GM23248 (cell line): ENCODE measurements at regions not wholly inside any gene's neighbourhood (a gene's known extent, or its start where the extent isn't known, plus 50 kb on each side); places are given as distances from the start of the nearest gene placed in this dataset.

ENCODE experiments used
- DNase-seq: peaks from one replicate; pipeline ENCODE4 v3.0.0-alpha.2; 2015
- H2AFZ ChIP-seq: fragments of 200-600 bp; sonication (generic); 2 replicates; pipeline ENCODE4 v1.6.1; 2016; ENCODE audit warnings: antibody characterized with exemption
- H3F3A ChIP-seq: fragments of 200-600 bp; sonication (generic); 2 replicates; pipeline ENCODE4 v1.6.1; 2016; ENCODE audit warnings: mild to moderate bottlenecking, antibody characterized with exemption, mixed run types; ENCODE audit not compliant: insufficient read depth
- H3K27ac ChIP-seq: fragments of 200-600 bp; sonication (generic); 2 replicates; pipeline ENCODE4 v1.5.1; 2016; ENCODE audit warnings: mild to moderate bottlenecking
- H3K27me3 ChIP-seq: fragments of 200-600 bp; sonication (generic); replicated peaks from 2 replicates; pipeline ENCODE4 v1.6.1; 2016; ENCODE audit warnings: mild to moderate bottlenecking; ENCODE audit not compliant: insufficient read depth
- H3K36me3 ChIP-seq: fragments of 200-600 bp; sonication (generic); 2 replicates; pipeline ENCODE4 v1.6.1; 2016; ENCODE audit warnings: low read depth, mild to moderate bottlenecking
- H3K4me1 ChIP-seq: fragments of 200-600 bp; sonication (generic); 2 replicates; pipeline ENCODE4 v1.6.1; 2016; ENCODE audit warnings: mild to moderate bottlenecking; ENCODE audit not compliant: insufficient read depth
- H3K4me2 ChIP-seq: fragments of 200-600 bp; sonication (generic); one replicate; pipeline ENCODE4 v1.6.1; 2016; ENCODE audit warnings: mild to moderate bottlenecking; ENCODE audit not compliant: unreplicated experiment
- H3K4me3 ChIP-seq: fragments of 200-600 bp; sonication (generic); 2 replicates; pipeline ENCODE4 v1.5.1; 2016; ENCODE audit warnings: mild to moderate bottlenecking
- H3K79me2 ChIP-seq: fragments of 200-600 bp; sonication (generic); 2 replicates; pipeline ENCODE4 v1.6.1; 2016; ENCODE audit warnings: mild to moderate bottlenecking; ENCODE audit not compliant: insufficient read depth
- H3K9ac ChIP-seq: fragments of 200-600 bp; sonication (generic); 2 replicates; pipeline ENCODE4 v1.6.1; 2016; ENCODE audit warnings: mild to moderate bottlenecking
- H3K9me2 ChIP-seq: fragments of 200-600 bp; sonication (generic); 2 replicates; pipeline ENCODE4 v1.6.1; 2016; ENCODE audit warnings: mixed run types, mild to moderate bottlenecking, moderate library complexity; ENCODE audit not compliant: insufficient read depth
- H3K9me3 ChIP-seq: fragments of 200-600 bp; sonication (generic); one replicate; pipeline ENCODE4 v1.6.1; 2017; ENCODE audit warnings: low read depth
- H4K20me1 ChIP-seq: fragments of 200-600 bp; sonication (generic); 2 replicates; pipeline ENCODE4 v1.6.0; 2016; ENCODE audit not compliant: insufficient read depth
- EZH2 ChIP-seq: fragments of 200-600 bp; sonication (generic); IDR thresholded peaks from 2 replicates; pipeline ENCODE4 v1.6.1; 2018; ENCODE audit warnings: antibody characterized with exemption, mild to moderate bottlenecking; ENCODE audit not compliant: insufficient read depth, poor library complexity, severe bottlenecking
- EZH2phosphoT487 ChIP-seq: fragments of 200-600 bp; sonication (generic); IDR thresholded peaks from 2 replicates; pipeline ENCODE4 v1.6.1; 2018; ENCODE audit warnings: antibody characterized with exemption, moderate library complexity, mild to moderate bottlenecking, low read depth; ENCODE audit not compliant: insufficient read depth
- WGBS, 2 experiments: methylation state at CpG; one replicate each; pipeline ENCODE4 v1.1.6; 2015 to 2017; ENCODE audit warnings: low lambda C conversion rate in 2 of 2, low coverage in 1 of 2; ENCODE audit errors: missing lambda C conversion rate in 2 of 2; 5-methylcytosine and 5-hydroxymethylcytosine counted together
- in situ Hi-C: fragments of 300-500 bp; cut with MboI; formaldehyde crosslinking; loops from 2 replicates; pipeline ENCODE4 v1.15.0; 2020

GRCh38 chr5:74289238-74289637 is 351.3 kb downstream of the ENC1 start:
- Histone ChIP-seq H3K27ac (no peak overlapping the region), H3K4me3 (no peak overlapping the region), H3K9me3 (no peaks in the 10 kb centered on the region), H4K20me1 (no peaks in the 10 kb centered on the region), H3K79me2 (no peaks in the 10 kb centered on the region), H3K9ac (no peak overlapping the region), H3K9me2 (no peaks in the 10 kb centered on the region), H3K36me3 (no peaks in the 10 kb centered on the region), H2AFZ (no peak overlapping the region), H3K27me3 (peaks cover 16% of the 10 kb centered on the region), H3K4me2 (no peak overlapping the region), H3F3A (no peaks in the 10 kb centered on the region), H3K4me1 (no peaks in the 10 kb centered on the region; the same call in 1 of the 2 replicates)
- DNase-seq, result no peak
- TF ChIP-seq EZH2phosphoT487 (no peak), EZH2 (no peak)
- in situ Hi-C loops, result no loop called here
- 70 to 71% methylated on average over 4 of the region's 4 CpGs for WGBS, 2 experiments

GRCh38 chr5:74288448-74289108 is 351.9 kb downstream of the ENC1 start:
- Histone ChIP-seq H3F3A (no peaks in the 10 kb centered on the region), H3K9ac (no peak overlapping the region), H3K79me2 (no peaks in the 10 kb centered on the region), H2AFZ (no peak overlapping the region), H3K4me3 (no peak overlapping the region), H3K4me1 (no peaks in the 10 kb centered on the region; the same call in 1 of the 2 replicates), H4K20me1 (no peaks in the 10 kb centered on the region), H3K27me3 (peaks cover 16% of the 10 kb centered on the region), H3K9me2 (no peaks in the 10 kb centered on the region), H3K4me2 (no peak overlapping the region), H3K27ac (no peak overlapping the region), H3K9me3 (no peaks in the 10 kb centered on the region), H3K36me3 (no peaks in the 10 kb centered on the region)
- in situ Hi-C loops, result no loop called here
- no peak for TF ChIP-seq EZH2
- no peak for TF ChIP-seq EZH2phosphoT487
- 38 to 48% methylated on average over 3 of the region's 3 CpGs for WGBS, 2 experiments
- DNase-seq, result no peak

- in situ Hi-C loops, result no loop called here
- 73 to 74% methylated on average over 4 of the region's 4 CpGs for whole genome bisulfite sequencing, 2 experiments
Measured at GRCh38 chr5:74288038-74288437, 352.5 kb downstream of the ENC1 start.

GRCh38 chr5:74286734-74287695 is 353.5 kb downstream of the ENC1 start:
- no peak overlapping the region for H3K9ac ChIP-seq
- no peaks in the 10 kb centered on the region for H3K79me2 ChIP-seq
- no peaks in the 10 kb centered on the region; the same call in 1 of the 2 replicates for H3K4me1 ChIP-seq
- H3K27me3 ChIP-seq, result peaks cover 16% of the 10 kb centered on the region
- H3K4me3 ChIP-seq, result no peak overlapping the region
- in situ Hi-C loops, result no loop called here
- H3K9me2 ChIP-seq, result no peaks in the 10 kb centered on the region
- no peaks in the 10 kb centered on the region for H4K20me1 ChIP-seq
- no peak overlapping the region for H2AFZ ChIP-seq
- no peaks in the 10 kb centered on the region for H3K9me3 ChIP-seq
- H3K4me2 ChIP-seq, result no peak overlapping the region
- WGBS, 2 experiments, result 55 to 56% methylated on average over 3 of the region's 3 CpGs
- no peaks in the 10 kb centered on the region for H3F3A ChIP-seq
- DNase-seq, result no peak
- H3K36me3 ChIP-seq, result no peaks in the 10 kb centered on the region
- H3K27ac ChIP-seq, result no peak overlapping the region
- TF ChIP-seq EZH2phosphoT487 (no peak), EZH2 (no peak)

More at GRCh38 chr5:74288038-74288437, 352.5 kb downstream of the ENC1 start:
- Histone ChIP-seq H3K9me2 (no peaks in the 10 kb centered on the region), H3K36me3 (no peaks in the 10 kb centered on the region), H3K4me2 (no peak overlapping the region), H3K27ac (no peak overlapping the region), H3K79me2 (no peaks in the 10 kb centered on the region), H3K4me1 (no peaks in the 10 kb centered on the region; the same call in 1 of the 2 replicates), H3F3A (no peaks in the 10 kb centered on the region), H4K20me1 (no peaks in the 10 kb centered on the region), H2AFZ (no peak overlapping the region), H3K9me3 (no peaks in the 10 kb centered on the region), H3K9ac (no peak overlapping the region), H3K4me3 (no peak overlapping the region), H3K27me3 (peaks cover 16% of the 10 kb centered on the region)
- TF ChIP-seq EZH2phosphoT487, result no peak
- no peak for TF ChIP-seq EZH2
- DNase-seq, result no peak
